Erythroblast (primary cell): ENCODE measurements at regions not wholly inside any gene's neighbourhood (a gene's known extent, or its start where the extent isn't known, plus 50 kb on each side); places are given as distances from the start of the nearest gene placed in this dataset.

Experiments used
- GATA1 ChIP-seq: IDR thresholded peaks from 2 replicates; pipeline ENCODE4 v1.6.1; 2011; ENCODE audit warnings: low read depth, mild to moderate bottlenecking, control low read depth, low read length, moderate library complexity
- POLR2A ChIP-seq: IDR thresholded peaks from 2 replicates; pipeline ENCODE4 v1.6.1; 2011; ENCODE audit warnings: mild to moderate bottlenecking, low read length

DNA sequence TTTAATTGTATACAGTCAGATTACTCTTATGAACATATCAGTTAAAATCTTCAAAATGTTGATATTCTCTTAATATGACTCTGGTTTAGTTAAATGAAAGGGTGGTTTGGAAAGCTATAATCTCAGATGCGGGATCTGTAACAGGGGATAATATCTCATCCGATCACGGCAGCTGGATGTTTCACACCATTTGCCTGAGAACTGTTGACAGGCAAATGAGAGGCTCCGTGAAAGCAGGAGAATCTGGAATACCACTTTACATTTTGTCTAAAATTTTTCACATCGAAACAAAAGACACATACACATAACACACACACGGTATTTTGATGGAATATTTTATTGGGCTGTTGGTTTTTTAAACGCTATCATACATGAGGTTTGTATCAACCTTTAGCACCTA lies 518.6 kb upstream of the SLC39A10 start:
- TF ChIP-seq POLR2A: no peak
- no peak for TF ChIP-seq GATA1
